ENCODE measurements at regions not wholly inside any gene's neighbourhood (a gene's known extent, or its start where the extent isn't known, plus 50 kb on each side); places are given as distances from the start of the nearest gene placed in this dataset.
"Not testable (repeated sequence)": the region's sequence is repeated elsewhere in the genome, so short reads cannot be mapped to it uniquely, and the experiment has no call there.

- DNase-seq = peak; percentile 1
Measured at GRCh38 chrX:16067886-16068515, 55.4 kb upstream of the GRPR start.

DNA sequence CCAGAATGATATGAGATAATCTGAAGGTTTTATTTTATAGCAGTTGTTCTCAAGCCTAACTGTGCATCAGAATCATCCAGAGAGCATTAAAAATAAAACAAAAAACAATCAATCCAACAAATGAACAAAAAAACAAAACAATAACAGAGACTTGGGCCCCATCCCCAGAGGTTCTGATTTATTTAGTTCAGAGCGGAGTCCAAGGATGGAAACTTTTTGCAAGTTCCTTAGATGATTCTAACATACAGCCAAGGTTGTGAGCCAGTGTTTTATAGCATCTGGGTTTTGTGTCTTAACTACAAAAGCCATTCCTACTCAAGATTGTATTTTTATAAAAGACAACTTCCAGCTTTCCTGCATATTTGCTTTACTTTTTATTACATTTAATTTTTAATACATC, 59.4 kb upstream of the GRPR start:
- DNase-seq = no peak

GRCh38 chrX:16063141-16063540, 60.2 kb upstream of the GRPR start:
- no peak for DNase-seq

- no peak for DNase-seq
Measured at GRCh38 chrX:16061296-16061695, 62.1 kb upstream of the GRPR start.

GRCh38 chrX:16060252-16060651, 63.1 kb upstream of the GRPR start:
- no peak for DNase-seq

DNA sequence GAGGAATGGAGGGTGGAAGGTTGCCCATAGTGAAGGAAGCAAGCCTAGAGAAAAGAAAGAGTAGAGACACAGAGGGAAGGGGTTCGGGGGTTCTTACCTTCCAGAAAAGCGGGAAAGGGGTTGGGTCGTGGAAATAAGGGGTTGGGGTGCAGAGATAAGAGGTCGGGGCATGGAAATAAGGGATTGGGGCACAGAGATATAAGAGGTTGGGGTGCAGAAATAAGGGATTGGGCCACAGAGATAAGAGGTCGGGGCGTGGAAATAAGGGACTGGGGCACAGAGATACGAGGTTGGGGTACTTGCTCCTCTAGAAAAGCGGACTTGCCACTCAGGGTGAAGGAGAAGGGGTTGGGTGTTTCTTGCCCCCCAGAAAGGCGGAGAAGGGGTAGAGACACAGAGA, 74.2 kb upstream of the GRPR start:
- not testable (repeated sequence) for DNase-seq

- DNase-seq = no peak
Measured at GRCh38 chrX:16042980-16043379, 80.4 kb upstream of the GRPR start.

DNA sequence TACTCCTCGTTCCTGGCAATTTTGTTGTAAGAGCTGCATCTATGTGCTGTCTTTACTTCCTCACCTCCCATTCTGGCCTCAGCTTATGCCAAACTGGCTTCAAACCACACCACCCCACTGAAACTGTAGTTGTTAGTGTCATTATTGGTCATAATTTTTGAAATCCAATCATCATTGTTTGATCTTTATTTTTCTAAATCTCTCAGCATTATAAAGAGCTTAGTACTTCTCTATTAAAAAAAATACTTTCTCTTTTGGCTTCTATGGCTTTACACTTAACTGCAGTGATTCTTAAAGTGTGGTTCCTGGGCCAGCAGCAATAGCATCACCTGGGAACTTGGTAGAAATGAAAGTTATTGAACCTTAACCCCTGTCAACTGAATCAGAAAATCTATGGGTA, 83.5 kb upstream of the GRPR start:
- DNase-seq = no peak

DNA sequence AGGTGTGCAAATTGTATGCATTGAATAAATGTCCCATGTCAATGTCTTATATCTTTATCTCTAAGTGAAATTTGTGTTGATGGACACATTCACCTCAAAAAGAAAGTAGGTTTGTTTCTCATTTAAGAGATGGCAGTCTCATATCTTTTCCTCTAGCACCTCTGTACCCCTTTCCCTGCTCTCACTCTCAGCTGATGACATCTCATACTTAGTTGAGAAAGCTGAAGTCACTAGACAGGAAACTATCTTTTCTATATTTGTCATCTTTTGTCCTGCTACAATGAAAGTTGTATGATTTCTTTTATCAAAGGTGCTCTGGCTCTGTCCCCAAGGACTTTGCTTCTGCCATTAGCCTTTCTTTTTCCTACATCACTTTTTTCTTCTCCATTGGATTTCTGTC, 84.0 kb upstream of the GRPR start:
- DNase-seq = no peak

DNA sequence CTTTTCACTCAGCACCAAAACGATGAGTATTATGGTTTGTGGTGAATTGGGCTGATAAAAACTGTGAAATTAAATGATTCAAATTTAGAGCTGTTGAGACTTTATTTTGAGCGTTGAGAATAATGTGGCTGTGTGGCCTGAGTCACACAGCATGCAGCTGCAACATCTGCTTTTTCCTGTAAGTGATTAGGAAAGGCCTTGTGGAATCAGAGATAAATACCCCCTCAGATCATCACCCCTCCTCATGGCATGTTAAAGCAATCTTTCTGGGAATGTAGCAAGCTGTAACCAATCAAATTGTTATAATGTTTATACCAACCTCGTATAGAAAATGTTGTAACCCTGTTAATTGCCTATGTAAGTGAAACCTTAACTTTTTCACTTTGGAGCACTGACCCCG, 90.0 kb upstream of the GRPR start:
- DNase-seq = peak; percentile 6

- no peak for DNase-seq
Measured at GRCh38 chrX:16028576-16028975, 94.8 kb upstream of the GRPR start.

DNA sequence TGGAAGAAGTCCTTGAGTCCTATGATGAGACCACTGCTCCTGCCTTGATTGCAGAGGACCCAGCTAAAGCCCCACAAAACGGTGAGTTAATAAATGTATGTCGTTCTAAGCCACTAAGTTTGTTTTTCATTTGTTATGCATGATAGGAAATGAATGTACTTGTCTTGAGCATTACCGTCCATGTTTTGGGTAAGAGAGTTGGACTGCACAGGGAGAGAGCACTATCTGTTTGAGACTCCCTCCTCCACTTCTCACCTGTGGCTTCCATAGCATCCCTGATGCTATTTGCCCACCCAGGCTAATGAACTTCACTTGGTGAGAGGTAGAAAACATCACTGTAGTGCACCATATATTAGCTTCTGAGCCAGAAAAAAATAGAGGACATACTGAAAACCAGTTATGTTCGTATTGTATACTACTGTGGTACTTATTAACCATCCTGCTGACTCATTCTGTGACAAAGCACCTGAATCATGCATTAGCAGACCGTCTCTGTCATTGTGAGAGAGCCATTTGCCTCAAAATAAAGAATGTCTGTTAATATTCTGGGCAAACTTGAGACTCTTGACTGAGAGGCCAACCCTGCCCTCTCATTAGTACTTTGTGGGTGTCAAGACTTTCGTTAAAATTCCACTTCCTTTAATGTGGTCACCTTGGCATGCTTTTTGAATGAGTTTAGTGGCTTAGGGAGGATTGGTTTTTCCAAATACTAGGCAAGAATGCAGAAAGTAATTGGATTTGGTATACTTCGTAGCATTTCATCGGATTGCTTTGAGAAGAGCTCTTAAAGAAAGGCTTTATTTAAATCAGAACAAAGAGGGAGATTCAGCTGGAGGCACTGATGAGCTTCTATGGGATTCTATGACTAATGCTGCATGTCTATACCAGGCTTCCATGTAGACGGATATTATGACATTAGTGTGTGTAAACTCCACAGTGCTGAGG, 99.3 kb upstream of the GRPR start:
- no peak for DNase-seq

DNA sequence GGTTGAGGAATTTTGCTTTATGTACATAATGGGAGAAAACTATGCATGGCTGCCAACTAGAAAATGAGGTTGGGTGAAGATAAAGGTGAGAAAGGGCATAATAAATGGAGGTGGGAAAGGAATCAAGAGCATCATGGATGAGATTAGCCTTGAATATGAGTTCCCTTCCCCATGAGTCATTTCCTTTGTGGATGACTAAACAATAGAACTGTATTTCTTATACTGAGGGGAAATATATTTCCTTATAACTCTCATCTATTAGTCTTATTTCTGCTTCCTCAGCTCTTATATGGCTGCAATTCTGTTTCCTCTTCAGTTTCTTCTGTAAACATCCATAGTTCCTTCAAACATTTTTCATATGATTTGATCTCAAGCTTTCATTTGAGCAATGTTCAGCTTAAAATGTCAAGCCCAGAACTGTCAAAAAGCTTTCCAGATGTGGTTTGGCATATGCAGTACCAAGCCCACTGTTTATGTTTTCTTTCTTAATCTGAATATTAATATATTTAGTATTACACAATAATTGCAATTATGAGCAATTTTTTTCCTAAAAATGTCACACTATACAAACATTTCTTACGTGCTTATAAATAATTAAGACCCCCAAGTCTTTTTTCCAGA, 100.7 kb upstream of the GRPR start:
- DNase-seq = no peak

DNA sequence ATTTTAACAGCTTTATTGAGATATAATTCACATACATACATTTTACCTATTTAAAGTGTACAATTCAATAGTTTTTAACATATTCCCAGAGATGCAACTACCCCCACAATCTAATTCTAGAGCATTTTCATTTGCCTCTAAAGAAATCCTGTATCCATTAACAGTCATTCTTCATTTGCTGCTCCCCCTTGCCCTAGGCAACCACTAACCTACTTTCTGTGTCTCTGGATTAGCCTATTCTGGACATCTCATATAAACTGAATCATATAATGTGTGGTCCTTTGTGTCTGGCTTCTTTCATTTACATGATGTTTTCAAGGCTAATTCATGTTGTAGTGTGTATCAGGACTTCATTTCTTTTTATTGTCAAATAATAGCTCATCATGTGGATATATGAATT, 105.1 kb upstream of the GRPR start:
- no peak for DNase-seq

- no peak for DNase-seq
Measured at GRCh38 chrX:16014171-16014570, 109.2 kb upstream of the GRPR start.

DNA sequence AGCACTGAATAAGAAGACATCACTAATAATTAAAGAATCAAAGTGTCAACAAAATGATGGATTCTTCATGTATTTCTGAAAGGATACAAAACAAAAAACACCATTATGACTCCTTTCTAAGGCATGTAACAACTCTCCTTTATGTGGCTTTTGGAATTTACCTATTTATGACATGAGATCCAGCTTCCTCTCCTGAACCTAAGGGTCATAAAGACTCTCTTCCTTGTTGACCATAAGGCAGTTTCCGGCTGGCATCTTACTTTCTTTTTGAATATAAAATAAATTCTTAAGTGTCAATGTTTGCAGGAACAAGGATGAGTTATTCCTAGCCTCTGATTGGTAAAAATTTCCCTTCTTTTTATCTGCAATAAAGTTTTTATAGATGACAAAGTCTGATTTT, 111.1 kb upstream of the GRPR start:
- DNase-seq = no peak

DNA sequence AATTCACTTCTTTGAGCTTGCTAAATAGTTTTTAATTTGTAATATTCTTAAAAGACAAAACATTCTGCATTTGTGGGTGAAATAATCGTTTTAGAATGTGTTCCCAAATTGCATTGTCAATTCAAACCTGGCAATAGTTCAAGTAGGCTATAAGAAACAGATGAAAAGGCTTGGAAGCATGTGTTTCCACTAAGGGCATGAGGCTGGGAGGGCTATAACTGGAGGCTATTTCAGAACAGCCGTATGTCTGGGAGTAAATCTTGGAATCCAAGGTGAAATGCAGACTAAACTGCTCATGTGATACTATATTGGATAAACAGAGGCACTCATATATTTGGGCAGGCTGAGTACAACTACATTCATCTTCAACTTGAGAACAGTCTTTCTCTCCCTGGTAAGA, 117.4 kb upstream of the GRPR start:
- no peak for DNase-seq

GRCh38 chrX:16002185-16002584, 121.2 kb upstream of the GRPR start:
- no peak for DNase-seq

DNA sequence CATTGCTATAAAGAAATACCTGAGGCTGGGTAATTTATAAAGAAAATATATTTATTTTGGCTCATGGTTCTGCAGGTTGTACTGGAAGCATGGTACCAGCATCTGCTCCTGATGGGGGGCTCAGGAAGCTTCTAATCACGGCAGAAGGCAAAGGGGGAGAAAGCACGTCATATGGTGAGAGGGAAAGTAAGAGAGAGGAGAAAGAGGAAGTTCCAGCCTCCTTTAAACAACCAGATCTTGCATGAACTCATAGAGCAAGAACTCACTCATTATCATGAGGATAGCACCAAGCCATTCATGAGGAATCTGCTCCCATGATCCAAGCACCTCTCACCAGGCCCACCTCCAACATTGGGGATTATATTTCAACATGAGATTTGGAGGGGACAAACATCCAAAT, 125.0 kb upstream of the GRPR start:
- DNase-seq = no peak

DNA sequence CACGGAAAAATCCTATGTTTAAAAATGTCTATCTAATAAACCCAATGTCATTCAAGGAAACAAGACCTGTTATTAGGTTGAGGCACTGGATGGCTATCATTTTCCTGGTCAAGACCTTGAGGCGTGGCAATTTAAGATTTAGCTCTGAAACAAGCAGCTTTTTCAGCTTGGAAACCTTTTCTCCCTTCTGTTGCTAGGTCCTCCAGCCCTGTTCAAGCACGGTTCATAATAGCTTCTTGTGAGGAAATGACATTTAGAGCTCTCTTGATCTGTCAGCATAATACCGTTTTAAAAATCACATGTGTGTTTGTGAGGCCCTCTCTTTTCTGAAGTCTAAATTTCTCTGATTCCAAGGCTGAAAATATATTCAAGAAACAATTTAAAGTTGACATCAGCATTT, 133.6 kb upstream of the GRPR start:
- no peak for DNase-seq

GRCh38 chrX:15988661-15989603, 134.3 kb upstream of the AP1S2 start:
- DNase-seq = no peak

DNA sequence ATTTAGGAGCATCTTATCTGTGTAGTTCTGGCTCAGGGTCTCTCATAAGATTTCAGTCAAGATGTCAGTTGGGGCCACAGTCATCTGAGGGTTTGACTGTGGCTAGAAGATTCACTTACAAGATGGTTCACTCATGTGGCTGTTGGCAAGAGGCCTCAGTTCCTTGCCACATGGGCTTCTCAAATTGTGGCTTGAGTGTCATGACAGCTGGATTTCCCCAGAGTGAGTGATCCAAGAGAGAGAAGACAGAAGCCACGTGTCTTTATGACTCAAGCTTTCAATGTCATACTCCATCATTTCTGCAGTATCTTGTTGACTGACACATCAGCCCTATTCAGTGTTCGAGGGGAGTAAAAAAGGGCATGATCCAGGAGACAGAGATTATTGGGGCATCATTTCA, 131.3 kb upstream of the AP1S2 start:
- DNase-seq = no peak

DNA sequence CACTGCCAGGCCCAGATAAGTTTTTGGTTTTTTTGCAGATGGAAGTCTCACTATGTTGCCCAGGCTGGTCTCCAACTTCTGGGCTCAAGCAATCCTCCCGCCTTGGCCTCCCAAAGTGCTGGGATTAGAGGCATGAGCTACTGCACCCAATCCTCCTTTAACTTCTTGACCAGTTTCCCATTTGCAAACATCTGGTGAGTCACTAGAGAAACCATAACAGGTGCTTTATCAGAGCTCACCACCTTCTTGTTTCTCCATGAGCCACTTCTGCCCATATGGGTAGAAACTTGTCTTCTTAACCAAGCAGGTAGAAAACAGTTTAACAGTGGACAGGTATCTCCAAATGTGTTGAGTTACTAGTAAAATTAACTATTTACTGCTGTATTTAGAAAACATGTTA, 128.4 kb upstream of the AP1S2 start:
- DNase-seq = no peak

Measured in hematopoietic multipotent progenitor cell treated with erythropoietin and hydrocortisone succinate and interleukin-3 and kit ligand, for 6 days (in vitro differentiated cells).